Activated CD4-positive, alpha-beta T cell treated with anti-CD3 and anti-CD28 coated beads for 36 hours (primary cell): ENCODE measurements at regions not wholly inside any gene's neighbourhood (a gene's known extent, or its start where the extent isn't known, plus 50 kb on each side); places are given as distances from the start of the nearest gene placed in this dataset.

Experiments used
- ATAC-seq: fragments of 200-7000 bp; cut with Tn5 transposase; one replicate; pipeline ENCODE4 v1.10.0; 2021; ENCODE audit warnings: mild to moderate bottlenecking, moderate library complexity
- CTCF ChIA-PET: fragments of 350-600 bp; sonication (Branson Sonifier 250); formaldehyde crosslinking; loops from one replicate; lab custom pipeline; 2021; ENCODE audit warnings: antibody characterized with exemption; lab: Charles Lee
- POLR2A ChIA-PET: fragments of 350-600 bp; sonication (Branson Sonifier 250); formaldehyde crosslinking; loops from one replicate; lab custom pipeline; 2021; ENCODE audit warnings: antibody characterized with exemption, inconsistent platforms; lab: Charles Lee
- DNase-seq: peaks from one replicate; pipeline ENCODE4 v3.0.0-alpha.2; 2020
- H3K27ac Mint-ChIP-seq: one replicate; pipeline ENCODE4 v1.8.0; 2021; ENCODE audit warnings: mixed read lengths
- H3K27me3 Mint-ChIP-seq: one replicate; pipeline ENCODE4 v1.8.0; 2021; ENCODE audit warnings: mixed read lengths
- H3K36me3 Mint-ChIP-seq: one replicate; pipeline ENCODE4 v1.8.0; 2021; ENCODE audit warnings: low read depth, mixed read lengths
- H3K4me1 Mint-ChIP-seq: one replicate; pipeline ENCODE4 v1.8.0; 2021; ENCODE audit warnings: mixed read lengths
- H3K4me3 Mint-ChIP-seq: one replicate; pipeline ENCODE4 v1.8.0; 2021; ENCODE audit warnings: mild to moderate bottlenecking, moderate library complexity, mixed read lengths
- H3K9me3 Mint-ChIP-seq: one replicate; pipeline ENCODE4 v1.8.0; 2021; ENCODE audit warnings: low read depth, mixed read lengths
- intact Hi-C, 2 experiments: fragments of 100-400 bp; cut with DNase I in 1 of 2; cut with micrococcal nuclease in 1 of 2; formaldehyde crosslinking; loops; one replicate each; pipeline versions ENCODE4 v1.14.2 to v1.15.1; 2022 to 2024; cut with DNase I, micrococcal nuclease

DNA sequence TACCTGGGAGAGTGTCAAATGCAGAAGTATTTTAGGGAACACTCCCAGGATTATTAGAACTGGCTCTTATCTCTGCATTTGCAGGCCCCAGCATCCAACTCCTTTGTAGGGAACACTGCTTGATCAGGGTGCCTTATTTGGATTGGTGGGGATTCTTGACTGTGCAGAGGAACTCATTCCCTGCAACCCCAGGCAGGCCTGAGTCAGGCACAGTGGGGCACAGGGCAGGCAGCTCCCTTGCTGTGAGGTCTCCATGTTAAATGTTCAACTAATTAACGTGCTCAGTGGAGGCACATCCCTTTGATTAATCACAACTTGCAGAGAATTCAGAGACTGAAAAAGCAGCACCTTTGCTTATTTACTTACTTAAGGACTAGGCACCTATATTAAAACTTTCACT is 102.3 kb upstream of the TENM4 start:
- ATAC-seq (no peak), DNase-seq (no peak)
- POLR2A ChIA-PET, result no interaction called here
- Mint-ChIP-seq H3K4me1 (no peaks in the 10 kb centered on the region), H3K27ac (no peak overlapping the region), H3K36me3 (no peaks in the 10 kb centered on the region), H3K27me3 (peaks cover 2% of the 10 kb centered on the region), H3K9me3 (peaks cover 5% of the 10 kb centered on the region), H3K4me3 (no peak overlapping the region)
- CTCF ChIA-PET, result no interaction called here
- intact Hi-C loops, result no loop called here

DNA sequence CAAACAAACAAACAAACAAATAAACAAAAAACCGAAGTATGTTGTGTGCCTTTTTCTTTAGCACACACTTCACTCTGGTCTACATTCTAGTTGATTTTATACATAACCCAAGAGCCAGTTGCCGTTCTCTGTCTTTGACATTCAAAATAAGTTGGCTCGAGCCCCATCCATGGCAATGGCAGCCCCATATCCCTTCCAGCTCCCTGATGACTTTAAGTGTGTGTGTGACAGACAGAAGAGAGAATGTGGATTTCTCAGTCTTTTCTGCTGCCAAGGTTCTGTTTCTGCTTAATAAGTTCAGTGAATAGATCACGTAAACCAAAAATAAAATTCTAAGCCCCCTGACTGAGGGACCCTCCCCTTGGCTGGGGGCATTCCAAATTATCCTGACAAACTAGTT is 100.6 kb upstream of the TENM4 start:
- Mint-ChIP-seq H3K36me3 (no peaks in the 10 kb centered on the region), H3K4me3 (no peak overlapping the region), H3K27me3 (peaks cover 5% of the 10 kb centered on the region), H3K27ac (no peak overlapping the region), H3K4me1 (no peaks in the 10 kb centered on the region), H3K9me3 (peaks cover 10% of the 10 kb centered on the region)
- ATAC-seq, result no peak
- CTCF ChIA-PET, result no interaction called here
- no peak for DNase-seq
- intact Hi-C loops, result no loop called here
- POLR2A ChIA-PET, result no interaction called here

DNA sequence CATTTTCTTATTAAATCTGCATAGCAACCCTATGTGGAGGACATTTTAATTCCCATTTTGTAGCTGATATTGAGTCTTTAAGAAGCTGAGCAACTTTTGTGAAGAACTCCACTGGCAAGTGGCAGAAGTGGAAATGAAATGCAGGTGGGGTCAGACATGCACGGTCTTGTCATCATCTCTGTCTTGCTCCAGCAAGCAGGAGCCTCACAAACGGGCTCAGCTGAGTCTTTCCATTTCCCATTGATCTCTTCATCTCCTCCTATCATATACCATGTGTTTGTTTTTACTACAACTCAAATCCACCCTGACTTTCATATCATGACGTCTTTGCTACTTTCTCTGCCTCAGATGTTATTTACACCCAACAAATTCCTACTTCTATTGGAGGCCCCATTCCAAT is 97.9 kb upstream of the TENM4 start:
- ATAC-seq, result no peak
- H3K27me3 Mint-ChIP-seq, result peaks cover 8% of the 10 kb centered on the region
- CTCF ChIA-PET, result no interaction called here
- no peaks in the 10 kb centered on the region for H3K36me3 Mint-ChIP-seq
- POLR2A ChIA-PET, result no interaction called here
- no peak overlapping the region for H3K4me3 Mint-ChIP-seq
- peaks cover 13% of the 10 kb centered on the region for H3K9me3 Mint-ChIP-seq
- intact Hi-C loops, result no loop called here
- H3K4me1 Mint-ChIP-seq, result no peaks in the 10 kb centered on the region
- no peak overlapping the region for H3K27ac Mint-ChIP-seq
- DNase-seq, result no peak

DNA sequence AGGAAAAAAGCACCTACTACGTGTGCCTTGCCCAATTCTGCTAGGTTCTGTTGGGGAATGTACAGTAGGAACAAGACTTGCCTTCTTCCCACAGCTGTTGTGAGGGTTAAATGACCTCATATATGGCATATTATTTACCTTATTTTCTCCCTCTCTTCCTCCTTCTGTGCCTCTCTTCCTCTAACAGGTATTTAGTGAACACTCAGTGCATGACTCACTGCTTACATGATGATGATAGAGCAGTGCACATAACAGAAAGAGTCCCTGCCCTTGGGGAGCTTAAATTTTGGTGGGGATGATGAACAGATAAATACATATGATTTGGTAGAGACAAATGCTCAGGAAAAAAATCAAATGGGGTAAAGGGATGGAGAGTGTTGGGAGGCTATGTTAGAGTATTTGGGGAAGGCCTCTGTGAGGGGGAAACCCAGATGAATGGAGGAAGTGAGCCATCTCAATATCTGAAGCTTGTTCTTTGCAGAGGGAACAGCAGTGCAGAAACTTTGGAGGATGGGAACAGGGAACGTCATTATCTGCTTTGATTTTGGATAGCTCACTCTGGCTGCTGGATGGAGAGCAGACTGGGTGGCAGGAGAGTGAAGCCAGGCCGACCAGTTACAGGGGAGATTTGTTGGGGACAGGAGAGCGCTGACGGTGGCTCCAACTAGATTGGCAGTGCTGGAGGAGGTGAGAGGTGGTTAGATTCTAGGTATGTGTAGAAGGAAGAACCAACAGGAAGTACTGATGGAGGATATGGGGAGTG is 95.5 kb upstream of the TENM4 start:
- H3K4me3 Mint-ChIP-seq, result no peak overlapping the region
- H3K4me1 Mint-ChIP-seq, result no peaks in the 10 kb centered on the region
- ATAC-seq (no peak), DNase-seq (no peak)
- H3K27ac Mint-ChIP-seq, result no peak overlapping the region
- H3K9me3 Mint-ChIP-seq, result peaks cover 13% of the 10 kb centered on the region
- intact Hi-C loops, result no loop called here
- peaks cover 6% of the 10 kb centered on the region for H3K27me3 Mint-ChIP-seq
- ChIA-PET CTCF (no interaction called here), POLR2A (no interaction called here)
- H3K36me3 Mint-ChIP-seq, result no peaks in the 10 kb centered on the region

DNA sequence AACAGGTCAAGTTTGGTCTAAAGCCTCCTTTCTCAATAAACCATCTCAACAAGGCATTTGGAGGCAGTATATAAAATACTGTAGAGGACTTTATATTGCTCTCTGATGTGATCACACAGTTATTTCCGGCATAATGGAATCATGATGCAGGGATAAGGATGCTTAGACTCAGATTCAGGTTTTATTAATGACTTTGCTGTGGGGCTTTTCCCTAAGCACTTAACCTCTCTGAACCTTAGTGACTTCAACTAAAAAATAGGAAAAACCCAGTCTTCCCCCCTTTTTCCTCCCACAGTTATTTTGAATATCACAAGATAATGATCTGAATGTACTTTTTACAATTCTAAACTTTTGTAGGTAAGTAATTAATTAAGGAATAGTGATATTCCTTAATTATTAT is 94.8 kb upstream of the TENM4 start:
- DNase-seq (no peak), ATAC-seq (no peak)
- Mint-ChIP-seq H3K4me1 (no peaks in the 10 kb centered on the region), H3K36me3 (no peaks in the 10 kb centered on the region), H3K4me3 (no peak overlapping the region), H3K27me3 (peaks cover 6% of the 10 kb centered on the region), H3K9me3 (peaks cover 13% of the 10 kb centered on the region), H3K27ac (no peak overlapping the region)
- ChIA-PET CTCF (no interaction called here), POLR2A (no interaction called here)
- intact Hi-C loops, result no loop called here

DNA sequence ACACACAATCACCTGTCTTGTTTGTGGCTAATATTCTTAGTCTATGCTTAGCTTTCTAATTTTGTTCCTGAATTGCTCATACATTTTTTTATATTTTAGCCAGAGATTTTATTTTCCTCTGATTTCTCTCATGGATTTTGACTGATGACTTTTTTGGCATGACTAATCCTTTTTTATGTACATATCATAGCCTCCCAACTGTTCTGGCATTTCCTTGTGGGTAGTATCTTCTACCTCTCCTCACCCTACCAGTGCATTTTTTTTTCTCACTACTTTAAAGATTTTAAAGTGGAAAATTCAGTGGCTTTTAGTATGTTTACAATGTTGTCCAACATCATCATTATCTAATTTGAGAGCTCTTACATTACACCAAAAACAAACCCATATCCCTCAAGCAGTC is 84.4 kb upstream of the TENM4 start:
- POLR2A ChIA-PET, result no interaction called here
- H3K9me3 Mint-ChIP-seq, result peaks cover 7% of the 10 kb centered on the region
- H3K4me1 Mint-ChIP-seq, result no peaks in the 10 kb centered on the region
- ATAC-seq (no peak), DNase-seq (no peak)
- intact Hi-C loops, result no loop called here
- no peak overlapping the region for H3K4me3 Mint-ChIP-seq
- CTCF ChIA-PET, result no interaction called here
- no peak overlapping the region for H3K27ac Mint-ChIP-seq
- no peaks in the 10 kb centered on the region for H3K36me3 Mint-ChIP-seq
- no peaks in the 10 kb centered on the region for H3K27me3 Mint-ChIP-seq

GRCh38 chr11:79522626-79523025 is 81.8 kb upstream of the TENM4 start:
- POLR2A ChIA-PET, result no interaction called here
- intact Hi-C loops, result no loop called here
- H3K4me1 Mint-ChIP-seq, result no peaks in the 10 kb centered on the region
- H3K4me3 Mint-ChIP-seq, result no peak overlapping the region
- H3K27ac Mint-ChIP-seq, result no peak overlapping the region
- DNase-seq, result no peak
- H3K27me3 Mint-ChIP-seq, result peaks cover 4% of the 10 kb centered on the region
- no peaks in the 10 kb centered on the region for H3K36me3 Mint-ChIP-seq
- peaks cover 7% of the 10 kb centered on the region for H3K9me3 Mint-ChIP-seq
- CTCF ChIA-PET, result no interaction called here
- ATAC-seq, result no peak

- DNase-seq (no peak), ATAC-seq (no peak)
- ChIA-PET CTCF (no interaction called here), POLR2A (no interaction called here)
- Mint-ChIP-seq H3K36me3 (no peaks in the 10 kb centered on the region), H3K4me3 (no peak overlapping the region), H3K27me3 (peaks cover 6% of the 10 kb centered on the region), H3K9me3 (peaks cover 8% of the 10 kb centered on the region), H3K27ac (no peak overlapping the region), H3K4me1 (no peaks in the 10 kb centered on the region)
- intact Hi-C loops, result no loop called here
Measured at GRCh38 chr11:79520086-79520485, 79.3 kb upstream of the TENM4 start.

- ChIA-PET POLR2A (no interaction called here), CTCF (no interaction called here)
- no peaks in the 10 kb centered on the region for H3K4me1 Mint-ChIP-seq
- intact Hi-C loops, result no loop called here
- no peak overlapping the region for H3K4me3 Mint-ChIP-seq
- no peak for ATAC-seq
- H3K27me3 Mint-ChIP-seq, result peaks cover 6% of the 10 kb centered on the region
- peaks cover 4% of the 10 kb centered on the region for H3K9me3 Mint-ChIP-seq
- H3K27ac Mint-ChIP-seq, result no peak overlapping the region
- DNase-seq, result no peak
- H3K36me3 Mint-ChIP-seq, result no peaks in the 10 kb centered on the region
Measured at GRCh38 chr11:79515781-79516180, 75.0 kb upstream of the TENM4 start.

DNA sequence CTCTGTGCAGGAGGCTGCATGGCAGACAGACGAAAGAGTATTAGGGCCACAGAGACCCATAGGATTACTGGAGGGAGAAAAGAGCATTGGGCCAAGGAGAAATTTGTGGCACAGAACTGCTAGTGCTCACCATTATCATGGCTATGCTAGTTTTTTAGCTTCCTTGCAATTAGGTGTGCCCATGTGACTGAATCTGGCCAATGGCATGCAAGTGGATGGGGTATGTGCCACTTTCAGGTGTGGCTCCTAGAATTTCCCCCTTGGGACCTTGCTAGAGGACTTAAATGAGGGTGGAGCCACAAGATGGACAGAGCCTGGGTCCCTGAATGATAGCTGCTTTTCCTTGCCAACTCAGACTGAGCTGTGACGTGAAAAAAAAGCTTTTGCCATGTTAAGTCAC is 73.9 kb upstream of the TENM4 start:
- H3K27me3 Mint-ChIP-seq, result peaks cover 6% of the 10 kb centered on the region
- H3K4me1 Mint-ChIP-seq, result no peaks in the 10 kb centered on the region
- no peak for DNase-seq
- peaks cover 2% of the 10 kb centered on the region for H3K9me3 Mint-ChIP-seq
- no peaks in the 10 kb centered on the region for H3K36me3 Mint-ChIP-seq
- H3K4me3 Mint-ChIP-seq, result no peak overlapping the region
- CTCF ChIA-PET, result no interaction called here
- no peak for ATAC-seq
- H3K27ac Mint-ChIP-seq, result no peak overlapping the region
- intact Hi-C loops, result no loop called here
- POLR2A ChIA-PET, result no interaction called here

DNA sequence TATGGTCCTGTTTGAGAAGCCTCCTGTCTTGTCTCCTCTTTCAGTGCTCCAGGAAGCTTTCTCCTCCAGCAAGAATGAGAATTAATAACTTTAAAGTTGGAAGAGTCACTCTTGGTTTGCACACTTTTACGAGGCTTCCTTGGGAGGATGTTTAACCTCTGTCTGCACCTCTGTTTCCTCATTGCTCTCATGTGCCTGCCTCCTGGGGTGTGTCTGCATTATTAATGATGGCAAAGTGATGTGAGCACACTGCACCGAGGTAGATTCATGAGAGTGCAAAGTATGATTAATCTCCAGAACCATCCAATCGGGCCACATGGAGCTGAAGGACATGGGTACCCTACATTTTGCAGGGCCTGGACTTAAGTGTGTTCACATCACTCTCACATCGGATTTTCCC is 73.5 kb upstream of the TENM4 start:
- Mint-ChIP-seq H3K27me3 (peaks cover 8% of the 10 kb centered on the region), H3K9me3 (peaks cover 2% of the 10 kb centered on the region), H3K4me3 (no peak overlapping the region), H3K36me3 (no peaks in the 10 kb centered on the region), H3K27ac (no peak overlapping the region), H3K4me1 (no peaks in the 10 kb centered on the region)
- CTCF ChIA-PET, result no interaction called here
- POLR2A ChIA-PET, result no interaction called here
- DNase-seq (no peak), ATAC-seq (no peak)
- intact Hi-C loops, result no loop called here

DNA sequence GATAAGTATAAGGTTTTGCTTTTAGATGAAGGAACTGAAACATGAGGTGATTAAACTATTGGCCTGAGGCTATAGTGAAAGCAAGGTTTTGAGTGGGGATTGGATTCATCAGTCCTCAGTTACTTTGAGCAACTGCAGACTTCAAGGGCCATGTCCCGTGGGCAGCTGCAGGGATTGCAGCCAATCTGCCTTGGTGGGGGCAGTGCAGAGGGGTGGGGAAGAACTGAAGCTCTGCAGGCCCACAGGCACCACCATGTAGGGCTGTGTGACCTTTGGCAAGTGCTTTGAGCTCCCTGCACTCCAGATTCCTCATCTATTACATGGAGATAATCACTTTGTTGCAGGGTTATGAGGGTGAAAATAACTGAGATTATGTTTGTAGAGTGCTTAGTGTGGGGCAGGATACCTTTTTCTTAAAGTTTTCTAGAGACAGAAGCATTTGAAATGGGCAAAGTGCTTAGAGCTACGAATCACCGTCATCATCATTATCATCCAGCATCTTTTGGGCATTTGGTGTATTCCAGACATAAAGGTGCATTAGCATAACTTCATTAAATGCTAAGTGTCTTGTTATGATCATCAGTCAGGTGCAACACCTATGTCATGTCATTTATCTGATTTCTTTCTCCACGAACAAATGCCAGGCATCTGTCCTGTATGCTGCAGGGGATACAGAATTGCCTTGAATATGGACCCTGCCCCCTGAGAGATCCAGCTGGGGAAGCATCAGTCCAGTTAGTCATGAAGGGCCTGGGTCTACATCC is 72.1 kb upstream of the TENM4 start:
- POLR2A ChIA-PET, result no interaction called here
- H3K36me3 Mint-ChIP-seq, result no peaks in the 10 kb centered on the region
- CTCF ChIA-PET, result no interaction called here
- H3K9me3 Mint-ChIP-seq, result peaks cover 2% of the 10 kb centered on the region
- intact Hi-C loops, result no loop called here
- H3K27ac Mint-ChIP-seq, result no peak overlapping the region
- peaks cover 6% of the 10 kb centered on the region for H3K27me3 Mint-ChIP-seq
- ATAC-seq, result no peak
- no peak for DNase-seq
- H3K4me1 Mint-ChIP-seq, result no peaks in the 10 kb centered on the region
- no peak overlapping the region for H3K4me3 Mint-ChIP-seq
